ENCODE measurements at regions not wholly inside any gene's neighbourhood (a gene's known extent, or its start where the extent isn't known, plus 50 kb on each side); places are given as distances from the start of the nearest gene placed in this dataset.

- WGBS, 2 donors = 39 to 43% methylated on average over 2 of the region's 2 CpGs
- no peak overlapping the region for H3K4me3 ChIP-seq (ENCODE audit: low read depth, poor library complexity, severe bottlenecking)
- intact Hi-C loops (cut with DNase I; ENCODE audit: low total_unique reads) = no loop called here
- TF ChIP-seq POLR2A (IDR thresholded peaks at IDR 0.05) (no peak), CTCF (IDR thresholded peaks at IDR 0.05) (no peak)
- DNase-seq (ENCODE audit: low spot score in 2 of 2) = no peak
Measured at GRCh38 chr10:53269482-53269881, 496.9 kb upstream of the MBL2 start.

GRCh38 chr10:53260213-53260612 is 487.6 kb upstream of the MBL2 start:
- no peak for DNase-seq (ENCODE audit: low spot score in 2 of 2)
- 45 to 51% methylated on average over 1 of the region's 1 CpG for WGBS, 2 donors
- intact Hi-C loops (cut with DNase I; ENCODE audit: low total_unique reads) = no loop called here
- no peak overlapping the region for H3K4me3 ChIP-seq (ENCODE audit: low read depth, poor library complexity, severe bottlenecking)
- TF ChIP-seq CTCF (IDR thresholded peaks at IDR 0.05) (no peak), POLR2A (IDR thresholded peaks at IDR 0.05) (no peak)

- no peak overlapping the region for H3K4me3 ChIP-seq (ENCODE audit: low read depth, poor library complexity, severe bottlenecking)
- intact Hi-C loops (cut with DNase I; ENCODE audit: low total_unique reads) = no loop called here
- TF ChIP-seq CTCF (IDR thresholded peaks at IDR 0.05) (no peak), POLR2A (IDR thresholded peaks at IDR 0.05) (no peak)
- no peak for DNase-seq (ENCODE audit: low spot score in 2 of 2)
Measured at GRCh38 chr10:53256623-53257022, 484.0 kb upstream of the MBL2 start.

- H3K4me3 ChIP-seq (ENCODE audit: low read depth, poor library complexity, severe bottlenecking) = no peak overlapping the region
- TF ChIP-seq POLR2A (IDR thresholded peaks at IDR 0.05) (no peak), CTCF (IDR thresholded peaks at IDR 0.05) (no peak)
- intact Hi-C loops (cut with DNase I; ENCODE audit: low total_unique reads) = no loop called here
- 54 to 67% methylated on average over 1 of the region's 1 CpG for WGBS, 2 donors
- no peak for DNase-seq (ENCODE audit: low spot score in 2 of 2)
Measured at GRCh38 chr10:53255661-53256205, 483.1 kb upstream of the MBL2 start.

GRCh38 chr10:53253221-53253620 is 480.6 kb upstream of the MBL2 start:
- 56 to 59% methylated on average over 3 of the region's 3 CpGs for WGBS, 2 donors
- H3K4me3 ChIP-seq (ENCODE audit: low read depth, poor library complexity, severe bottlenecking) = no peak overlapping the region
- TF ChIP-seq POLR2A (IDR thresholded peaks at IDR 0.05) = no peak
- TF ChIP-seq CTCF (IDR thresholded peaks at IDR 0.05) = no peak
- DNase-seq (ENCODE audit: low spot score in 2 of 2) = no peak
- intact Hi-C loops (cut with DNase I; ENCODE audit: low total_unique reads) = no loop called here

GRCh38 chr10:53239873-53240272 is 467.3 kb upstream of the MBL2 start:
- H3K4me3 ChIP-seq (ENCODE audit: low read depth, poor library complexity, severe bottlenecking) = no peak overlapping the region
- no peak for DNase-seq (ENCODE audit: low spot score in 2 of 2)
- 79 to 87% methylated on average over 4 of the region's 4 CpGs for WGBS, 2 donors
- intact Hi-C loops (cut with DNase I; ENCODE audit: low total_unique reads) = no loop called here
- TF ChIP-seq POLR2A (IDR thresholded peaks at IDR 0.05) (no peak), CTCF (IDR thresholded peaks at IDR 0.05) (no peak)
